ENCODE measurements at regions not wholly inside any gene's neighbourhood (a gene's known extent, or its start where the extent isn't known, plus 50 kb on each side); places are given as distances from the start of the nearest gene placed in this dataset.

GRCh38 chrX:46366381-46367207 is 178.6 kb downstream of the ZNF674 start:
- H3K9ac ChIP-seq (ENCODE audit: low read length), result no peak overlapping the region
- no peak overlapping the region for H2AFZ ChIP-seq (ENCODE audit: low read length)
- H3K4me2 ChIP-seq (ENCODE audit: low read length), result no peak overlapping the region
- no peaks in the 10 kb centered on the region for H3K4me1 ChIP-seq (ENCODE audit: insufficient read depth, low read length, severe bottlenecking)
- H3K36me3 ChIP-seq (ENCODE audit: insufficient read depth, low read length), result no peaks in the 10 kb centered on the region
- no peak for TF ChIP-seq CTCF (IDR thresholded peaks at IDR 0.05; ENCODE audit: low read length)
- TF ChIP-seq EZH2 (IDR thresholded peaks at IDR 0.05; ENCODE audit: borderline replicate concordance, low read length), result no peak
- H3K9me2 ChIP-seq (ENCODE audit: low read depth, low read length), result no peaks in the 10 kb centered on the region
- H3K4me3 ChIP-seq (ENCODE audit: low read depth, low read length, poor library complexity, severe bottlenecking), result no peak overlapping the region
- H3K9me3 ChIP-seq (ENCODE audit: low read length), result no peaks in the 10 kb centered on the region
- no peaks in the 10 kb centered on the region for H3F3A ChIP-seq (ENCODE audit: insufficient read depth, low read length)
- no peaks in the 10 kb centered on the region for H4K20me1 ChIP-seq (ENCODE audit: insufficient read depth, low read length)
- no peaks in the 10 kb centered on the region for H3K27me3 ChIP-seq (ENCODE audit: insufficient read depth, low read length)
- H3K79me2 ChIP-seq (ENCODE audit: insufficient read depth, low read length), result no peaks in the 10 kb centered on the region
- H3K27ac ChIP-seq (ENCODE audit: low read depth, low read length, poor library complexity, severe bottlenecking), result no peak overlapping the region

DNA sequence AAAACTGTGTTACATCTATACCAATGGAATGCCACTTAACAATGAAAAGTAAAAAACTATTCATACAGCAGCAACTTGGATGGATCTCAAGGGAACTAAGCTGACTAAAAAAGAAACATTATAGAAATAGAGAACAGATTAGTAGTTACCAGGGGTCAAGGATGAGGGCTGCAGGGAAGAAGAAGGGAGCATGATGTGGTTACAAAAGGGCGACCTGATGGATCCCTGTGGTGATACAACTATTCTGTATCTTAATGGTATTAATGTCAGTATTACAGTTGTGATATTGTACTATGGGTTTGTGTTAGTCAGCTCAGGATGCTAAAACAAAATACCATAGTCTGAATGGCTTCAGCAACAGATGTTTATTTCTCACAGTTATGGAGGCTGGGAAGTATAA is 190.7 kb downstream of the ZNF674 start:
- Histone ChIP-seq H3K4me2 (ENCODE audit: low read length) (no peak overlapping the region), H3K79me2 (ENCODE audit: insufficient read depth, low read length) (no peaks in the 10 kb centered on the region), H2AFZ (ENCODE audit: low read length) (no peak overlapping the region), H3K36me3 (ENCODE audit: insufficient read depth, low read length) (no peaks in the 10 kb centered on the region), H3K9me3 (ENCODE audit: low read length) (no peaks in the 10 kb centered on the region), H3F3A (ENCODE audit: insufficient read depth, low read length) (no peaks in the 10 kb centered on the region), H3K4me1 (ENCODE audit: insufficient read depth, low read length, severe bottlenecking) (no peaks in the 10 kb centered on the region), H3K9me2 (ENCODE audit: low read depth, low read length) (no peaks in the 10 kb centered on the region), H4K20me1 (ENCODE audit: insufficient read depth, low read length) (no peaks in the 10 kb centered on the region), H3K27me3 (ENCODE audit: insufficient read depth, low read length) (no peaks in the 10 kb centered on the region), H3K9ac (ENCODE audit: low read length) (no peak overlapping the region), H3K4me3 (ENCODE audit: low read depth, low read length, poor library complexity, severe bottlenecking) (no peak overlapping the region), H3K27ac (ENCODE audit: low read depth, low read length, poor library complexity, severe bottlenecking) (no peak overlapping the region)
- TF ChIP-seq CTCF (IDR thresholded peaks at IDR 0.05; ENCODE audit: low read length) (no peak), EZH2 (IDR thresholded peaks at IDR 0.05; ENCODE audit: borderline replicate concordance, low read length) (no peak)

DNA sequence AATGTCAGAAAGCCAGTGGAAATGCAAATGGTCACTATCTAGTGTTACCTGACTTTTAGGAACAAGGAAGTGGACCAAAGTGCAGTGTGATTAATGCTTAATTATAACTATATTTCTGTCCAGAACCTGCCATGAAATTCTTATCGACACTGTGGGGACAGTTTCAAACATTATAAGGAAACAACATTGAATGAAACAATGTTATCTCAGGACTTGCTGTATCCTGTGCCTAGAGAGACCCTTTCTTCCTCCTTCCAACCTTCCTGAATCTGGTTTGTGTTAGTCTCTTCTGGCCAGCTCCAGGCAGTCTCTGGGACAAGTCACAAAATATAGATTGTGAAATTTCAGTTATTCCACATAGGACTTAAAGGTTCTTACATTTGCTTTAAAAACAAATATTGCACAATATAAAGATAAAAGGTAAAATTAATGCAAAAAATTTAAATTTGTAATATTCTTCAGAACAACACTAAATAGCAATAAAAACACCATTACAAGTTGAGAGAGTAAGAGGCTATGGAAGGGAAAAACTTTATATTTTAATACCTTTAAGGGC is 203.4 kb downstream of the ZNF674 start:
- H3K4me3 ChIP-seq (ENCODE audit: low read depth, low read length, poor library complexity, severe bottlenecking), result no peak overlapping the region

More for the DNA sequence above, 203.4 kb downstream of the ZNF674 start:
- Histone ChIP-seq H3K79me2 (ENCODE audit: insufficient read depth, low read length) (no peaks in the 10 kb centered on the region), H2AFZ (ENCODE audit: low read length) (no peak overlapping the region), H3K9ac (ENCODE audit: low read length) (no peak overlapping the region), H3K9me3 (ENCODE audit: low read length) (no peaks in the 10 kb centered on the region), H3K9me2 (ENCODE audit: low read depth, low read length) (no peaks in the 10 kb centered on the region), H3K27me3 (ENCODE audit: insufficient read depth, low read length) (no peaks in the 10 kb centered on the region), H3K4me1 (ENCODE audit: insufficient read depth, low read length, severe bottlenecking) (no peaks in the 10 kb centered on the region), H3K4me2 (ENCODE audit: low read length) (no peak overlapping the region), H3K36me3 (ENCODE audit: insufficient read depth, low read length) (no peaks in the 10 kb centered on the region), H4K20me1 (ENCODE audit: insufficient read depth, low read length) (no peaks in the 10 kb centered on the region), H3F3A (ENCODE audit: insufficient read depth, low read length) (no peaks in the 10 kb centered on the region), H3K27ac (ENCODE audit: low read depth, low read length, poor library complexity, severe bottlenecking) (no peak overlapping the region)
- no peak for TF ChIP-seq CTCF (IDR thresholded peaks at IDR 0.05; ENCODE audit: low read length)
- no peak for TF ChIP-seq EZH2 (IDR thresholded peaks at IDR 0.05; ENCODE audit: borderline replicate concordance, low read length)

Data from OCI-LY1 (cell line).